ENCODE measurements at regions not wholly inside any gene's neighbourhood (a gene's known extent, or its start where the extent isn't known, plus 50 kb on each side); places are given as distances from the start of the nearest gene placed in this dataset.

- no peak overlapping the region for H3K9ac ChIP-seq (ENCODE audit: low read length)
- TF ChIP-seq CTCF (IDR thresholded peaks at IDR 0.05; ENCODE audit: insufficient read depth, low read length, poor library complexity, severe bottlenecking) (no peak), EZH2phosphoT487 (conservative IDR thresholded peaks at IDR 0.05; ENCODE audit: low read length) (no peak)
- H3K27ac ChIP-seq (ENCODE audit: low read depth, low read length), result no peak overlapping the region
- H3K9me2 ChIP-seq (replicated peaks; ENCODE audit: insufficient read depth, low read length), result no peaks in the 10 kb centered on the region
- H3K9me3 ChIP-seq (ENCODE audit: insufficient read depth, low read length), result no peaks in the 10 kb centered on the region
- no peak overlapping the region for H3K4me3 ChIP-seq (ENCODE audit: insufficient read depth, low read length, poor library complexity, severe bottlenecking)
- H3K4me2 ChIP-seq (ENCODE audit: low read depth, low read length, poor library complexity, severe bottlenecking), result no peak overlapping the region
- H3K27me3 ChIP-seq (ENCODE audit: low read length), result no peaks in the 10 kb centered on the region
- no peak overlapping the region for H2AFZ ChIP-seq (ENCODE audit: low read depth, low read length, severe bottlenecking)
- no peaks in the 10 kb centered on the region for H3K79me2 ChIP-seq (ENCODE audit: insufficient read depth, low read length)
- no peaks in the 10 kb centered on the region for H4K20me1 ChIP-seq (ENCODE audit: low read depth, low read length)
- H3F3A ChIP-seq (ENCODE audit: insufficient read depth), result no peaks in the 10 kb centered on the region
- no peaks in the 10 kb centered on the region for H3K36me3 ChIP-seq (ENCODE audit: low read length)
Measured at GRCh38 chr10:108902619-108903285, 1020.6 kb downstream of the XPNPEP1 start.

GRCh38 chr10:108901781-108902618, 1021.3 kb downstream of the XPNPEP1 start:
- no peak overlapping the region for H2AFZ ChIP-seq (ENCODE audit: low read depth, low read length, severe bottlenecking)
- no peaks in the 10 kb centered on the region for H4K20me1 ChIP-seq (ENCODE audit: low read depth, low read length)
- H3K79me2 ChIP-seq (ENCODE audit: insufficient read depth, low read length), result no peaks in the 10 kb centered on the region
- no peak overlapping the region for H3K4me3 ChIP-seq (ENCODE audit: insufficient read depth, low read length, poor library complexity, severe bottlenecking)
- H3K4me2 ChIP-seq (ENCODE audit: low read depth, low read length, poor library complexity, severe bottlenecking), result no peak overlapping the region
- H3K36me3 ChIP-seq (ENCODE audit: low read length), result no peaks in the 10 kb centered on the region
- no peak overlapping the region for H3K27ac ChIP-seq (ENCODE audit: low read depth, low read length)
- H3K9me2 ChIP-seq (replicated peaks; ENCODE audit: insufficient read depth, low read length), result no peaks in the 10 kb centered on the region
- TF ChIP-seq EZH2phosphoT487 (conservative IDR thresholded peaks at IDR 0.05; ENCODE audit: low read length), result no peak
- no peak for TF ChIP-seq CTCF (IDR thresholded peaks at IDR 0.05; ENCODE audit: insufficient read depth, low read length, poor library complexity, severe bottlenecking)
- H3F3A ChIP-seq (ENCODE audit: insufficient read depth), result no peaks in the 10 kb centered on the region
- H3K27me3 ChIP-seq (ENCODE audit: low read length), result no peaks in the 10 kb centered on the region
- H3K9ac ChIP-seq (ENCODE audit: low read length), result no peak overlapping the region
- H3K9me3 ChIP-seq (ENCODE audit: insufficient read depth, low read length), result no peaks in the 10 kb centered on the region

- Histone ChIP-seq H3K4me3 (ENCODE audit: insufficient read depth, low read length, poor library complexity, severe bottlenecking) (no peak overlapping the region), H3K4me2 (ENCODE audit: low read depth, low read length, poor library complexity, severe bottlenecking) (no peak overlapping the region), H3K9ac (ENCODE audit: low read length) (no peak overlapping the region), H3K9me3 (ENCODE audit: insufficient read depth, low read length) (no peaks in the 10 kb centered on the region), H3K36me3 (ENCODE audit: low read length) (no peaks in the 10 kb centered on the region), H3F3A (ENCODE audit: insufficient read depth) (no peaks in the 10 kb centered on the region), H3K27me3 (ENCODE audit: low read length) (no peaks in the 10 kb centered on the region), H4K20me1 (ENCODE audit: low read depth, low read length) (no peaks in the 10 kb centered on the region), H3K9me2 (replicated peaks; ENCODE audit: insufficient read depth, low read length) (no peaks in the 10 kb centered on the region), H3K27ac (ENCODE audit: low read depth, low read length) (no peak overlapping the region), H3K79me2 (ENCODE audit: insufficient read depth, low read length) (no peaks in the 10 kb centered on the region), H2AFZ (ENCODE audit: low read depth, low read length, severe bottlenecking) (no peak overlapping the region)
- TF ChIP-seq CTCF (IDR thresholded peaks at IDR 0.05; ENCODE audit: insufficient read depth, low read length, poor library complexity, severe bottlenecking) (no peak), EZH2phosphoT487 (conservative IDR thresholded peaks at IDR 0.05; ENCODE audit: low read length) (no peak)
Measured at GRCh38 chr10:108899670-108900069, 1023.6 kb downstream of the XPNPEP1 start.
